Stimulated activated CD4-positive, alpha-beta T cell treated with anti-CD3 and anti-CD28 coated beads, TNF-alpha, amount 100 ng/mL, for 48 hours (primary cell): ENCODE measurements at regions not wholly inside any gene's neighbourhood (a gene's known extent, or its start where the extent isn't known, plus 50 kb on each side); places are given as distances from the start of the nearest gene placed in this dataset.
"Not testable (repeated sequence)": the region's sequence is repeated elsewhere in the genome, so short reads cannot be mapped to it uniquely, and the experiment has no call there.

Experiments
- DNase-seq, 3 donors: peaks; one replicate each; pipeline ENCODE4 v3.0.0-alpha.2; 2020; ENCODE audit warnings: low read depth in 3 of 3

DNA sequence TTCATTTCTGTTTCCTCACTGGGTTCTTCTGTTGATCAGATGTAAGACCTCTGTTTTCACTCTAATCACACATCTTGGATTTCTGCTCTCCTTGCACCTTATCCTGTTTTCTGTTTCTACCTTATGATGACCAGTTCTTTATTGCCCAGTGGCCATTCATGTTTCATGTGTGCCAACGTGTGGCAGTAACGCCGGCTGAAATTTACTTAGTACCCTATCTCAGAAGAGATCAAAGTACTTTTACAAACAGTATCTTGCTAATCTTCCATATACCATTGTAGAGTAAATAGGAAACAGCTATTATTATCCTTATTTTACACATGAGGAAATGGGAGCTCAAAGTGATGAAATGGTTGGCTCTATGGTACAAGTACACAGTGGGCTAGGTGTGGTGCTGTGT is 74.0 kb downstream of the GATA3 start:
- no peak for DNase-seq

DNA sequence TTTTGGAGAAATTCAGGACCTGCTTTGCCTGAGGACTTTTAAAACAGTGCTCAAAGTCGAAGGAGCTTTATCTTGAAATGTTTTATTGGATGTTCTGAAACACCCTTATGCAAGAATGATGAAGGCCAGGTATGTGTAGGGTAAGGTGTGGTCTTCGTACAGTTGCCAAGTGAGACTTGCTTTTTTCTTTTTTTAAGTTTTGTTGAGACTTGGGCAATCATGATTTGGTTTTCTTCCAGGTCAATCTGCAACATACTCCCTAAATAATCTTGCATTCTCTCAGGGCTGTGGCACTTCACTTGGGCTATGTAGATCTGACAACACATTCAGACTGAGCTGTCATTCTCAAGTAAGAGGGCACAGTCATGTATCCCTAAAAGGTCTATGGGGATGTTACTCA is 75.0 kb downstream of the GATA3 start:
- DNase-seq = no peak

DNA sequence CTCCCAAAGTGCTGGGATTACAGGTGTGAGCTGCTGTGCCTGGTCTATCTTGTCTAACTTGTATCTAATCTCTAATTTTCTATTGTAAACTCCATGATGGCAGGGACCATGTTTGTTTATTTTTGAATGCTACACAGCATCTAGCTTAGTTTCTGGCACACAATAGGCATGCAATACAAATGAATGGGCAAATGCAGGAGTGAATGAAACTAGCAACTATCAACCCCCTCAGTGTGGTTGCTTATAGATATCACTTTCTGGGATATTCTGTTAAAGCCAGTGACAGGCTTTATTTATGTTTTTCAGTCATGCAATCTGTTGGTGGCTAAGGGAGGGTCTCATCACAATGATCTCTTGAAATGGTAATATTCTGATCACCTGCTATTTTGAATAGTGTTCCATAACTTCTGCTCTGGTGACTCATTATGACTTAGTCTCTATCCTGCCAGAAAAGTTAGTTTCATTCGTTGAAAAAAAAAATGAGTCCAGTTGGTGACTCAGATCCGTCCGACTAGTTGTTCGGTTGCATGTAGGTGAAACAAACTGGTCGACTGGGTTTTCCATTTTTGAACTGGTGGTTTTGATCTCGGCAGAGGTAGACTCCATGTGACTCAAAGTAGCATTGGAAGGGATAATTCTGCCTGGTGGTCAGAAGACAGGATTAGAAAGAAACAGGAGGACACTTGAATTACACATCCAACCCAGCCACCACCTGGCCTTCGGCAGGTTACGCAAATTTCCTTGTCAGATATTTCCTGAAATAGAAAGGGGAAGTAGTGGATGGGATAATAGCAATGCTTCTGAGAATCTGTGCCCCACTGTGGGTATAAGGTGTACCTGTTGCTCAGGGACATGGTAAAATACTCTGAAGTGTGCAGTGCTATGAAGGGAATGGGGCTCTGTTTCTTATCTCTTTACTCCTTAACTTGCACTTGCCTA is 76.8 kb downstream of the GATA3 start:
- DNase-seq = peak in 1 of 3 donors; percentile 37

DNA sequence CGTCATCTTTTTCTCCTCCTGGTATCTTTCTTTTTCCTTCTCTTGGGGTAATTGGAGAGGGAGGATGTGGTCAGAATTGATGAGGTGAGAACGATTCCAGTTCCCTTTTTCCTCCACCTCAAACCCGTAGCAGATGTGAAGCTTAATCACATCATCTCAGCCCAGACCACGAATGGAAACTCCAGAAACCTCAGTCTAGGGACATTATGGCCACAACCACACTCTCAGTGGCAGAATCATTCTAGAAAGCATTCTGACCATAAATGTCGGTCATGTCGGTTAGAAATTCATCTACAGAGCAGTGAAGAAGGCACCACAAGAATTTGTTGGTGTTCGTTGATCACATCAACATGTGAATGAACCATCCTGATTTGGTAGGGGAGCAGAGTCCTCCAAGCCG is 78.7 kb downstream of the GATA3 start:
- DNase-seq = peak in 2 of 3 donors; percentile 46 to 49

DNA sequence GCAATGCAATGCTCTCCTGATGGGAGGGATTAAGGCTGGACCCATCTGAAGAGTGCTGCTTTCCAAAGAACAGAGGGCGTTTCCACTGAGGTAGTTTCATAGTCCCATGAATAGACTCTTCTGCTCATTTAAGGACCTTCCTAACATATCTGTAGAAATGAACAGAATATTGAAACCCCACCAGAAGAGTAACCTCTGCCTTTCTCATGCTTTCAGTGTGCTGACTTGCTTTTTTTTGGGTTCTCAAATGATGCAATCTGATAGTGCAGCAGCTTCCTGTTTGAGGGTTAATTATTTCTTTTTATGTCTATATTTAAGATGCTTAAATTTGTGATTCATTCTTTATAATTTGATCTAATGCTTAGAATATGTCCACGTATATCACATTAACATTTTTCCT is 82.2 kb downstream of the GATA3 start:
- no peak for DNase-seq

DNA sequence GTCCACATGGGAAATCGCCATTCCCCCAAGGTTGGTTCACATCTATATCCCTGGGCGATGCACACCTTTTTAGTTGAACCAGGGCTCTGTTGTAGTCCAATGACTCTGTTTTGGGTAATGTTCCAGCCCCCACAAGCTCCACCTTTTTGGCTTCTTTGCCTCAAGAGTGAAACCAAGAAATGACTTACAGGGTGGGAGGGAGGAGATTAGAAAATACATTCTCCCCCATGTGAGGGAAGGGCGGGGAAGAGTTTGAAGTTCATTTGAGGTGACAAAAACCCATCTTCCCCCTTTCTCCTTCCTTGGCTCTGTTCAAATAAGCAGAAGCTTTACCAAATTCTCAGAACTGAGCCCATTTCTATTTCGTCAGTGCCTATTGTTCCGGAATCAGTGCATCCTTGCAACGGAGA is 82.8 kb downstream of the GATA3 start:
- peak in 2 of 3 donors; percentile 37 to 48 for DNase-seq

DNA sequence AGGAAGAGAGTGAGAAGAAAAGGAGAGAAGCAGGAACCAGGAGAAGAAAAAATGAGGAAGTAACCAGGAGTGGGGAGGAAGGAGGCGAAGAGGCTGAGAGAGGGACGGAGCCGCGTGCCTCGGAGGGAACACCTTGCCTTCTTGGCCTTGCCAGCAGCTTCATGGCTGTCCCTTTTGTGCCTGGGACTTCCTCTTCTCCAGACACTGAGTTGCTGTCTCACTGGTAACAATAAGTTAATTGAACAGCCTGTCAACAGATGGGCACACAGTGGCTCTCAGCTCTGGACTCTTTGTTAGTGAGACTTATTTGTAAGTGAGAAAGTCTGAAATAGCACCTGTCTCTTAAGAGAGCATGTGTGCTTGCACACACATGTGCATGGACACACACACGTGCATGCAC is 83.2 kb downstream of the GATA3 start:
- no peak for DNase-seq

DNA sequence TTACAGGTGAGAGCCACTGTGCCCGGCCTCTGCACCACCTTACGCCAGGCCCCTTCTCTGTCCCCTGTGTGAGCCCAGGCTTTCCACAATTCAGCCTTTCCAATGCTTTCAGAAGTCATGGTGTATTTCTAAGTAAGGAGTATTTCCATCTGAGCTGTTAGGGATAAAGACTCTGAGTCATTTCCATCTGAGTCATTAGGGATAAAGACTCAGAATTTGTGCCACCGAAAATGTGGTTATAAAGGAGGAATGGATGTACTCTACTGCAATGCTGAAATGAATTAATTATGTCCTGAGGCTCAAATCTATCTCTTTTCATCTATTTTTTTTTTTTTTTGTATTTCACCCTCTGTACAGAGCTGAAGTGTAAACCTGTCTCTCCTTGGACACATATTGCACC is 84.0 kb downstream of the GATA3 start:
- no peak for DNase-seq

DNA sequence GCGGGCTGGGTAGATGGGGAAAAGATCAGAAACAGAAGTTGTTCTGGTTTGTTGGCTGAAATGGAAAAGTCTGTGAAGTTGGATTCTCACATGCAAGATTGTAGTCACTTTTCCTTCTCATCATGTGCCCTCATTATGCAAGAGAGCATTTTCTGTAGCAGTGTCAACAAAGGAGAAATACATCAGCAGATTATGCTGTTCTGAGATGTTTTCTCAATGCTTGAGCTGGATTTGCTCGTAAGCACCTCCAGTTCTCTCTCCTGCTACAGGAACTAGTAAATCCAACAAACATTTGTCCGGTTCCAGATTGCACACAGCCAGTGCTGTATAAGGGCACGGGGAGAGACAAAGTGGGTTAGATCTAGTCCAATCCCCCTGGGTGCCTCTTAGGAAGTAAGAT is 90.0 kb downstream of the GATA3 start:
- no peak for DNase-seq

DNA sequence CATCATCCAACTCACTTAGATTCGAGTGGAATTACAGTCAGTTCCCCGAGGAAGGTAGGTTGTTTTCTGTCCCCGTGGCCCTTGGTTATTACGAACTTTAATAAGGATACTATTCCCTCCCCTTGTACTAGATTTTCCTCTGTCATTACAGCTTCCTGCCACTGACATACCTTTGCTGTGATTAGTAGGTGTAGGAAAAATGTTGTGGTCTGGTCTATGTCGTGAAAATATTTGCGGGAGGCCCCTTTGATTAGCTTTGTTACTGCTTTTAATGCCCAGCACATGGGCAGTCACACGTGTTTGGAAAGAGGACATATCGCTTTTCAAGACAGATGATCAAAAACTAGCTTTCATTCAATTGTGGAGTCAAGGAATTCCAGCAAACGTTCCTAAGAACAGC is 92.2 kb downstream of the GATA3 start:
- DNase-seq = no peak

DNA sequence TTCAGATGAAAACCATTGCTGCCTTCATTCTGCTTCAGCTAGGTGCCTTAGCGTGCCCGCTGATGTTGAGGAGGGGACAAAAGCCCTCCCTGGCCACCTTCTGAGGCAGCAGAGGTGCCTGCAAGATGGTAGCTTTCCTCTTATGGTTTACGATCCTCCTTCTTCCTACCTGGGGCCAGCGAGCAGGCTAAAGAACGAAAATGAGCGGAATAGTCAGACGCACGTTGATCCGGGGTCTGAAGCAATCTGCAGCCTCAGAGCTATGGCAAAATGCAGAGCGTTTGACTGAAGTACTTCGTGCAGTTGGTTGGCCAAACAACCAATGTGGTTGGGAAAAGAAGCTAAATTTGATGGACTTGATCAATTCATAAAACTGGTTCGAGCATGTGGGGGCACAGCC is 95.5 kb downstream of the GATA3 start:
- DNase-seq = no peak

DNA sequence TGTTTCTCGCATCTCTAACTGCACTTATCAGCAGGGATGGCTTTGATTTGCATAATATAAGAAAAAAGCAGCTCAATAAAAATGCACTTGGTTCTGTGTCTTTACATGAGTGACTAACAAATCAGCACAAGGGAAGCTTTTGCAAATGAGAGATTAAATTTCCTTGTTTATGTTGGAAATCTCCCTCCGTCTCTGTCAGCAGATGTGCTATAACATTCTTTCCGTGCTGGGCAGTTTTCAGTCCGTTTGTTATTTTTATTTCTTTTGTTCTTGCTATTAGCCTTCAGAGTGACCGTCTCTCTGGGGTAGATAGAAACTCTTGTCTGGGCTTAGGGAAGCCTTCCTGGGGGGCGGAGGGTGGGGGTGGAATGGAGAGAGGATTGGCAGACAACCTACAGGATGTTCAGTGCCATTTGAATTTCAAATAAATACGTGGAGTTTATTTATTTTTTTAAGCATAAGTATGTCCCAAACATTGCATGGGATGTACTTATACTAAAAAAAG is 96.0 kb downstream of the GATA3 start:
- no peak for DNase-seq

DNA sequence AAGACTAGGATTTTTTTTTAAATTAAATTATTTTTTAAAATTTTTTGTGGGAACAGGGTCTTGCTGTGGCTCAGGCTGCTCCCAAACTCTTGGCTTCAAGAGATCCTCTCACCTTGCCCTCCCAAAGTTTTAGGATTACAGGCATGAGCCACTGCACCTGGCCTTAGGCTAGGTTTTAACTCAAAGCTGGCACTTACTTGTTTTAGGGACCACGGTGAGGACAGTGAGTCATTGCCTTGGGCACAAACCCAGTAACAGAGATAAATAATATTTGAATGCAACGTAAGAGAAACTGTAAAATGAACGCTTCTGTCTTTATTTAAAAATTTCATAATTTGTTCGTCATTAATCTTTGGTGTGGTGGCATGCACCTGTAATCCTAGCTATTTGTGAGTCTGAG is 96.6 kb downstream of the GATA3 start:
- DNase-seq = no peak

DNA sequence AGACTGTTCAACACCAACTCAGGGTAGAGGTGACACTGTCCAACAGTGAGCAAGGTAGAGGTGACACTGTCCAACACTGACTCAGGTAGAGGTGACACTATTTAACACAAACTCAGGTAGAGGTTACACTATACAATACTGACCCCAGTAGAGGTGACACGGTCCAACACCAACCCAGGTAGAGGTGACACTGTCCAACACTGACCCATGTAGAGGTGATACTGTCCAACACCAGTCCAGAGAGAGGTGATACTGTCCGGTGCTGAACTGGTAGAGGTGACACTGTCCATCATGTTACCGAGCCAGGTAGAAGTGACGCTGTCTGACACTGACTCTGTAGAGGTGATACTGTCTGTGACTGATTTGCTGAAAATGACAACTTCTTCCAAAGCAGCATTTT is 102.4 kb downstream of the GATA3 start:
- no peak for DNase-seq

DNA sequence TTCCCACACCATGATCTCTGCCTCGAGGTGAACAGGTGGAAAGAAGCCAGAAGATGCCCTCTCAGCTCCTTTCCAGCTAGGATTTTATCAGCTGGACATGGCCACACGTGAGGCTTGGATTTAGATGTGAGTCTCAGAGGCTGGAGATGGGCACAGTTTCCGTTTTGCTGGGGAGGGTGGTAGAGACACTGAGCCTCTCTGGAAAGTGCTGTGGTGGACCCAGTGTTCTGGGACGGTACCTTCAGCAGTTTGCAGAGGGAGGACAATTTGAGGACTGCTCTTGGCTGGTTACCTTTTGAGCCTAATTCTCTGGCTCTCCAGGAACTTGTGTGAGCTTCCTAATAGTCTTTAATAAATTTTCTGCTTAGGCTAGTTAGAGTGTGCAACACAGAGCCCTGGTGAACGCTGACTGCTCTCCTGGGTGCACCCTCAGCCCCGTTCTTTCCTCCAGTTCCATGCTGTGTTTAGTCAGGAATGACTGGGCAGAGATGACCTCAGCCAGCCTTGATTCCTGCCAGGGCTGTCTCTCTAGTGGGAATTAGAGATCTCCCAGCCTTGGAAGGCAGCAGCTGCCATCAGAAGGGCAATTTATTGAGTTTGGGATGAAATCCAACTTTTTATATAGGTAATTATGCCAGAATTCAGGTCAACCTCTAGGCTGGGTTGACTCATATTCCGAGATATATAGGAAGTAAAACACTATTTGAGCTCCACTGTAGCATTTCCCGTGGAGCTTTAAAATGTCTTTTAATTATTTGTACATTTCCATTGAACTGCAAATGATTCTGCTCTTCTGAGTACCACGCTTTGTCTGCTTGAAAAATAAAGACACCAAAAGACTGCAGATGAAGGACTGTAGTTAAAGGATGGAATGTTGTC is 103.9 kb downstream of the GATA3 start:
- DNase-seq = no peak

DNA sequence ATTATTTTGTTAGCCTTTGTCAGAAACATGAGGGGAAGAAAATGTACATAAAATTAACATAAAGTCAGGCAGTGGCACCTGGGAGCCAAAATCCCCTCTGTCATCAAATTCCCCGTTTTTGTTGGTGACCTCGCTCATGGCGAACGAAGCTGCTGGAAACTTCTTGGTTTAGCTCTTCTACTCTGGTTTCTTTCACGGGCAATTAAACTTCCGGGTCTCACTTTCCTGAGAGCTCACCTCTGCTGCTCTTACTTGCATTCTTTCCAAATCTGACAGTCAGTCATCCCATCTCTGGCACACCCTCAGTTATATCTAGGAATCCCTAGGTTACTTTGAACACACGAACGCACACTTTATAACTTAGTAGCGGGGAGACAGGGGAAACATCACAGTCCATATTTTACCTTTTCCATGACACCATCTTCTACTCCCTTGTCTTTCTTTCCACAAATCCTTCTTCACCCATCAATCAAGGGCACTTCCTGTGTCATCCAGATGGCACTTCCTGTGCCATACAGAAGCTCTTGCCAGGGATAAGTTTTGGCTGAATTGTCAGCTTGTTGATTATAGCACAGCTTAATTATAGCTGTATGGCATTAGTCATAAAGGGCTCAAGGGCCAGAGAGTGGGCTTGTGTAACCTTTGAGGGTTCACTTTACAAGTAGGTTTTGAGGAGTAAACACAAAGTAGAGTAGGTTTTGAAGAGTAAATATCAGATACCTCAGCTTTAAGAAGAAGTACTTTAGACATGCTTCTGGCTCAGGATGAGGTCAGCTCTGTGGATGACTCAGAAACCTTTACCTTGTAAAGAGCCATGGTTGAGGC is 105.1 kb downstream of the GATA3 start:
- DNase-seq = no peak

DNA sequence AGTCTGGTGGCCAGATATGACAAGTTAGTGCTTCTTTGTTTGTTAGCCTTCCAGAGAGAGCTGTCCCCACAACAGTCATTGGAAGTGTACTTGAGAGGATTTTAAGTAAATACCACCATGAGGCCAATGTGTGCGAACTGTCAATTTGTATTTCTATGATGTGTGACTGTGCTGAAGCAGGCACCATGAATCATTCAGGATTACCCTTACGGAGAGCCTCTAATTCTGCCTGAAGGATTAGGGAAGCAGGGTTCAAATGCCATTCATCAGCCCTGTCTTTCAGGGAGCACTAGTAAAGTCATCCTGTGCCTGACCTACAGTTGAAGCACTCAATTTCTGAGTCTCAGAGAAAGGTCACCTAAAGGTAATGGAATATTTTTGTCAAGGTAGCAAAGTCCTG is 109.3 kb downstream of the GATA3 start:
- no peak for DNase-seq

DNA sequence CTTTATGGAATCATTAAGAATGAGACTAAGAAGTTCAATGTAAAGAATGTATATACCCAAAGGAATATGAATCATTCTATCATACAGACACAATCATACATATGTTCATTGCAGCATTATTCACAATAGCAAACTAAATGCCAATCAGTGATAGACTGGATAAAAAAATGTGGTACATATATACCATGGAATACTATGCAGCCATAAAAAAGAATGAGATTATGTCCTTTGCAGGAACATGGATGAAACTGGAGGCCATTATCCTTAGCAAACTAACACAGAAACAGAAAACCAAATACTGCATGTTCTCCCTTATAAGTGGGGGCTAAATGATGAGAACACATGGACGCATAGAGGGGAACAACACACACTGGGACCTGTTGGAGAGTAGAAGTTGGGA is 110.2 kb downstream of the GATA3 start:
- DNase-seq = not testable (repeated sequence)

DNA sequence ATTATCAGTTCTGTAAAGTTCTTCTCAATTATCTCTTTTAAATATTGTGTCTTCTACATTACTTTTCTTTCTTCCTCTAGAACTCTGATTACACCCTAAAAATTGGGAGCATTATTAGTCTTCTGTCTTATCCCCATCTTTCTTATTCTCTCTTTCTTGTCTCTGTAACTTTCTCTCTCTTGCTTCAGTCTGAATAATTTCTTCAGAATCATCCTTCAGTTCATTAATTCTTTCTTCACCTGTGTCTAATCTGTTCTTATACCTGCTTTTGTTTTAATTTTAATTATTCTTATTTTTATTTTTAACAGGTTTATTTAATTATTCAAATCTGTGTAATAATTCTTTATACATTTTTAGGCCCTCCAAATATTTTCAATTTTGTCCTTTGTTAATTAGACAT is 114.3 kb downstream of the GATA3 start:
- no peak for DNase-seq

DNA sequence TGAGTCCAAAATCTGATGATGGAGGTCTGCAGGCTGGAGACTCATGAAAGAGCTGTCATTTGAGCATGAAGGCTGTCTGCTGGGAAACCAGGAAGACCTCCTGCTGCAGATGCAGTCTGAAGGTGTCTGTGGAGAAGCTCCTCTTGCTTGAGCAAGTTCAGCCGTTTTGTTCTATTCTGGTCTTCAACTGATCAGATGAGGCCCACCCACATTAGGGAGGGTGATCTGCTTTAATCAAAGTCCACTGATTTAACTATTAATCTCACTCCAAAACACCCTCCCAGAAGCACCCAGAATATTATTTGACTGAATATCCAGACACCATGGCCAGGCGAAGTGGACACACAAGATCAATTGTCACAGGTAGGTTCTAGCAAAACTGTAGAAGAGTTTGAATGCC is 116.5 kb downstream of the GATA3 start:
- no peak for DNase-seq

DNA sequence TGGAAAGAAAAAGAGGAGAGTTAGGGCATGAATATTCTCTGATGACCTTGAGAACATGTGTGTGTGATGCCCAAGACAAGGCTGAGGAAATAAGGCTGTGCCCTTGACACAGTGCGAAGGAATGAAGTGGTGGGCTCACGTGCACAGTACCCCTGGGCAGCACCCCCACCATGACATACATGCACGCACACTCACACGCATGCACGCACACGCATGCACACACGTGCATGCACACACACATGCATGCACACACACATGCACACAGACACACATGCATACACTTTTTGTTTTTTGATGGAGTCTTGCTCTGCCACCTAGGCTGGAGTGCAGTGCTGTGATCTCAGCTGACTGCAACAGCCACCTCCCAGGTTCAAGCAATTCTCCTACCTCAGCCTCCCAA is 118.1 kb downstream of the GATA3 start:
- DNase-seq = no peak
